ENCODE measurements at regions not wholly inside any gene's neighbourhood (a gene's known extent, or its start where the extent isn't known, plus 50 kb on each side); places are given as distances from the start of the nearest gene placed in this dataset.
"Not testable (repeated sequence)": the region's sequence is repeated elsewhere in the genome, so short reads cannot be mapped to it uniquely, and the experiment has no call there.

GRCh38 chr3:11915621-11916424, 69.1 kb upstream of the TAMM41 start:
- CTCF ChIA-PET: no interaction called here

GRCh38 chr3:11916425-11916762, 69.7 kb upstream of the TAMM41 start:
- BruUV-seq (replicated peaks); DNase-seq; H3K4me3 Mint-ChIP-seq (ENCODE audit: low read depth, unreplicated experiment); H3K4me1 Mint-ChIP-seq (ENCODE audit: low read depth, unreplicated experiment); CTCF ChIA-PET; H3K9me3 Mint-ChIP-seq (ENCODE audit: low read depth, unreplicated experiment); H3K36me3 Mint-ChIP-seq (ENCODE audit: insufficient read depth, unreplicated experiment); intact Hi-C loops (cut with micrococcal nuclease; ENCODE audit: unreplicated experiment); H3K27ac Mint-ChIP-seq (ENCODE audit: unreplicated experiment): not testable (repeated sequence)
- peaks cover 75% of the 10 kb centered on the region for H3K27me3 Mint-ChIP-seq (ENCODE audit: unreplicated experiment)

More at GRCh38 chr3:11915621-11916424, 69.1 kb upstream of the TAMM41 start:
- H3K9me3 Mint-ChIP-seq (ENCODE audit: low read depth, unreplicated experiment): no peaks in the 10 kb centered on the region
- H3K4me3 Mint-ChIP-seq (ENCODE audit: low read depth, unreplicated experiment): no peak overlapping the region
- DNase-seq: no peak
- H3K4me1 Mint-ChIP-seq (ENCODE audit: low read depth, unreplicated experiment): no peaks in the 10 kb centered on the region
- peaks cover 69% of the 10 kb centered on the region for H3K27me3 Mint-ChIP-seq (ENCODE audit: unreplicated experiment)
- H3K36me3 Mint-ChIP-seq (ENCODE audit: insufficient read depth, unreplicated experiment): peaks cover 4% of the 10 kb centered on the region
- H3K27ac Mint-ChIP-seq (ENCODE audit: unreplicated experiment): no peak overlapping the region
- no peak for TF ChIP-seq CTCF (IDR thresholded peaks at IDR 0.05; ENCODE audit: unreplicated experiment)
- intact Hi-C loops (cut with micrococcal nuclease; ENCODE audit: unreplicated experiment): no loop called here
- no TSS peak for BruUV-seq (replicated peaks)

GRCh38 chr3:11917051-11917450, 70.4 kb upstream of the TAMM41 start:
- peaks cover 4% of the 10 kb centered on the region for H3K36me3 Mint-ChIP-seq (ENCODE audit: insufficient read depth, unreplicated experiment)
- H3K27ac Mint-ChIP-seq (ENCODE audit: unreplicated experiment): no peak overlapping the region
- no peak for DNase-seq
- peaks cover 80% of the 10 kb centered on the region for H3K27me3 Mint-ChIP-seq (ENCODE audit: unreplicated experiment)
- H3K9me3 Mint-ChIP-seq (ENCODE audit: low read depth, unreplicated experiment): no peaks in the 10 kb centered on the region
- no peak for TF ChIP-seq CTCF (IDR thresholded peaks at IDR 0.05; ENCODE audit: unreplicated experiment)
- intact Hi-C loops (cut with micrococcal nuclease; ENCODE audit: unreplicated experiment): no loop called here
- no TSS peak for BruUV-seq (replicated peaks)
- H3K4me3 Mint-ChIP-seq (ENCODE audit: low read depth, unreplicated experiment): no peak overlapping the region
- H3K4me1 Mint-ChIP-seq (ENCODE audit: low read depth, unreplicated experiment): no peaks in the 10 kb centered on the region
- CTCF ChIA-PET: no interaction called here

- intact Hi-C loops (cut with micrococcal nuclease; ENCODE audit: unreplicated experiment): no loop called here
- no peak for TF ChIP-seq CTCF (IDR thresholded peaks at IDR 0.05; ENCODE audit: unreplicated experiment)
- Mint-ChIP-seq H3K27me3 (ENCODE audit: unreplicated experiment) (peaks cover 80% of the 10 kb centered on the region), H3K36me3 (ENCODE audit: insufficient read depth, unreplicated experiment) (peaks cover 4% of the 10 kb centered on the region), H3K27ac (ENCODE audit: unreplicated experiment) (no peak overlapping the region), H3K9me3 (ENCODE audit: low read depth, unreplicated experiment) (no peaks in the 10 kb centered on the region), H3K4me1 (ENCODE audit: low read depth, unreplicated experiment) (no peaks in the 10 kb centered on the region), H3K4me3 (ENCODE audit: low read depth, unreplicated experiment) (no peak overlapping the region)
- DNase-seq: no peak
- CTCF ChIA-PET: no interaction called here
- no TSS peak for BruUV-seq (replicated peaks)
These were observed 72.7 kb upstream of the TAMM41 start for GRCh38 chr3:11919390-11919789.

DNA sequence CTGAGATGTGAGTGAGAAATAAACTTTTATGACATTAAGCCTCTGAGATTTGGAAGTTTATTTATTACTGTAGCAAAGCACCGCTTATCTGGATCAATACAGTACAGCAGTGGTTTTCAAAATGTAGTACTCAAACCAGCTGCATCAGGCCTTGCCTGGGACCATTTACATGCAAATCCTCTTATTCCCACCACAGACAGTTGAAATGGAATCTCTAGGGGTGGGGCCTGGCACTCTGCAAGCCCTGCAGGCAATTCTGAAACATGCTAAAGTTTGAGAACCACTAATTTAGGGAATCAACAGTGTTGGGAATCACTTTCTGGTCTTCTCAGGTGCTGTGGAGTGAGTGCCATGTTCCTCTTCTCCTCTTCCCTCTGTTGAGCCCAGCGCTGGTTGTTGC, 77.8 kb upstream of the TAMM41 start:
- Mint-ChIP-seq H3K27ac (ENCODE audit: unreplicated experiment) (no peak overlapping the region), H3K9me3 (ENCODE audit: low read depth, unreplicated experiment) (no peaks in the 10 kb centered on the region), H3K4me3 (ENCODE audit: low read depth, unreplicated experiment) (no peak overlapping the region), H3K27me3 (ENCODE audit: unreplicated experiment) (peaks cover 99% of the 10 kb centered on the region), H3K4me1 (ENCODE audit: low read depth, unreplicated experiment) (no peaks in the 10 kb centered on the region), H3K36me3 (ENCODE audit: insufficient read depth, unreplicated experiment) (no peaks in the 10 kb centered on the region)
- intact Hi-C loops (cut with micrococcal nuclease; ENCODE audit: unreplicated experiment): no loop called here
- DNase-seq: no peak
- TF ChIP-seq CTCF (IDR thresholded peaks at IDR 0.05; ENCODE audit: unreplicated experiment): no peak
- CTCF ChIA-PET: no interaction called here
- no TSS peak for BruUV-seq (replicated peaks)
